ENCODE measurements at regions not wholly inside any gene's neighbourhood (a gene's known extent, or its start where the extent isn't known, plus 50 kb on each side); places are given as distances from the start of the nearest gene placed in this dataset.

- TF ChIP-seq, protein P1, sequence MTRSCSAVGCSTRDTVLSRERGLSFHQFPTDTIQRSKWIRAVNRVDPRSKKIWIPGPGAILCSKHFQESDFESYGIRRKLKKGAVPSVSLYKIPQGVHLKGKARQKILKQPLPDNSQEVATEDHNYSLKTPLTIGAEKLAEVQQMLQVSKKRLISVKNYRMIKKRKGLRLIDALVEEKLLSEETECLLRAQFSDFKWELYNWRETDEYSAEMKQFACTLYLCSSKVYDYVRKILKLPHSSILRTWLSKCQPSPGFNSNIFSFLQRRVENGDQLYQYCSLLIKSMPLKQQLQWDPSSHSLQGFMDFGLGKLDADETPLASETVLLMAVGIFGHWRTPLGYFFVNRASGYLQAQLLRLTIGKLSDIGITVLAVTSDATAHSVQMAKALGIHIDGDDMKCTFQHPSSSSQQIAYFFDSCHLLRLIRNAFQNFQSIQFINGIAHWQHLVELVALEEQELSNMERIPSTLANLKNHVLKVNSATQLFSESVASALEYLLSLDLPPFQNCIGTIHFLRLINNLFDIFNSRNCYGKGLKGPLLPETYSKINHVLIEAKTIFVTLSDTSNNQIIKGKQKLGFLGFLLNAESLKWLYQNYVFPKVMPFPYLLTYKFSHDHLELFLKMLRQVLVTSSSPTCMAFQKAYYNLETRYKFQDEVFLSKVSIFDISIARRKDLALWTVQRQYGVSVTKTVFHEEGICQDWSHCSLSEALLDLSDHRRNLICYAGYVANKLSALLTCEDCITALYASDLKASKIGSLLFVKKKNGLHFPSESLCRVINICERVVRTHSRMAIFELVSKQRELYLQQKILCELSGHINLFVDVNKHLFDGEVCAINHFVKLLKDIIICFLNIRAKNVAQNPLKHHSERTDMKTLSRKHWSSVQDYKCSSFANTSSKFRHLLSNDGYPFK (CRISPR knock-in tag; IDR thresholded peaks at IDR 0.05; ENCODE audit: borderline replicate concordance) = no peak
- no peak for TF ChIP-seq ZSCAN20 (CRISPR knock-in tag; IDR thresholded peaks at IDR 0.05; ENCODE audit: borderline replicate concordance)
- no peak for TF ChIP-seq FOXO4 (CRISPR knock-in tag; conservative IDR thresholded peaks at IDR 0.05)
- no peak for TF ChIP-seq TRAFD1 (CRISPR knock-in tag; IDR thresholded peaks at IDR 0.05; ENCODE audit: borderline replicate concordance)
- no peak for TF ChIP-seq GATA4 (IDR thresholded peaks at IDR 0.05; ENCODE audit: borderline replicate concordance, low read depth)
- no peak for TF ChIP-seq RARA (CRISPR knock-in tag; IDR thresholded peaks at IDR 0.05)
- TF ChIP-seq TMF1 (CRISPR knock-in tag; IDR thresholded peaks at IDR 0.05; ENCODE audit: low read depth) = no peak
- TF ChIP-seq SP2 (CRISPR knock-in tag; IDR thresholded peaks at IDR 0.05) = no peak
- no peak for TF ChIP-seq ZNF205 (CRISPR knock-in tag; IDR thresholded peaks at IDR 0.05)
- no peak for TF ChIP-seq NFKBIZ (CRISPR knock-in tag; IDR thresholded peaks at IDR 0.05)
- TF ChIP-seq BRCA1 (CRISPR knock-in tag; IDR thresholded peaks at IDR 0.05) = no peak
Measured at GRCh38 chr3:22704166-22704565, 499.0 kb upstream of the UBE2E2 start (continued).

Data from HepG2 (cell line).